GM12878 (cell line): ENCODE measurements at regions not wholly inside any gene's neighbourhood (a gene's known extent, or its start where the extent isn't known, plus 50 kb on each side); places are given as distances from the start of the nearest gene placed in this dataset.

ENCODE experiments used
- CREM ChIP-seq: IDR thresholded peaks from 2 replicates; pipeline ENCODE4 v1.6.1; 2014; ENCODE audit warnings: antibody characterized with exemption, low read depth
- EED ChIP-seq: sonication (generic); IDR thresholded peaks from 2 replicates; pipeline ENCODE4 v1.6.1; 2016; ENCODE audit warnings: antibody characterized with exemption, low read depth
- GABPA ChIP-seq: IDR thresholded peaks from 2 replicates; pipeline ENCODE4 v1.6.1; 2014; ENCODE audit warnings: antibody characterized with exemption, low read depth, mild to moderate bottlenecking, inconsistent platforms
- HCFC1 ChIP-seq: fragments of 150-350 bp; IDR thresholded peaks from 2 replicates; pipeline ENCODE4 v1.6.1; 2014; ENCODE audit warnings: low read length
- HDAC6 ChIP-seq: fragments of 200-600 bp; sonication (generic); IDR thresholded peaks from one replicate; pipeline ENCODE4 v1.8.0; 2017; ENCODE audit warnings: antibody characterized with exemption; ENCODE audit not compliant: unreplicated experiment
- TAF1 ChIP-seq: IDR thresholded peaks from 2 replicates; pipeline ENCODE4 v1.6.1; 2011; ENCODE audit warnings: mild to moderate bottlenecking, low read depth, low read length, borderline replicate concordance
- ZSCAN29 ChIP-seq: fragments of 450-650 bp; IDR thresholded peaks from 2 replicates; pipeline ENCODE4 v1.6.1; 2017; ENCODE audit warnings: mild to moderate bottlenecking, moderate library complexity
- TF ChIP-seq, protein P1 (sequence below): fragments of 450-650 bp; IDR thresholded peaks from 2 replicates; pipeline ENCODE4 v1.6.1; 2018; ENCODE audit warnings: mild to moderate bottlenecking, low read depth, moderate library complexity; ENCODE audit not compliant: partially characterized antibody
- TF ChIP-seq, protein P2 (sequence below): IDR thresholded peaks from 2 replicates; pipeline ENCODE4 v1.6.1; 2012; ENCODE audit warnings: mild to moderate bottlenecking, low read depth, low read length

- TF ChIP-seq, protein P1, sequence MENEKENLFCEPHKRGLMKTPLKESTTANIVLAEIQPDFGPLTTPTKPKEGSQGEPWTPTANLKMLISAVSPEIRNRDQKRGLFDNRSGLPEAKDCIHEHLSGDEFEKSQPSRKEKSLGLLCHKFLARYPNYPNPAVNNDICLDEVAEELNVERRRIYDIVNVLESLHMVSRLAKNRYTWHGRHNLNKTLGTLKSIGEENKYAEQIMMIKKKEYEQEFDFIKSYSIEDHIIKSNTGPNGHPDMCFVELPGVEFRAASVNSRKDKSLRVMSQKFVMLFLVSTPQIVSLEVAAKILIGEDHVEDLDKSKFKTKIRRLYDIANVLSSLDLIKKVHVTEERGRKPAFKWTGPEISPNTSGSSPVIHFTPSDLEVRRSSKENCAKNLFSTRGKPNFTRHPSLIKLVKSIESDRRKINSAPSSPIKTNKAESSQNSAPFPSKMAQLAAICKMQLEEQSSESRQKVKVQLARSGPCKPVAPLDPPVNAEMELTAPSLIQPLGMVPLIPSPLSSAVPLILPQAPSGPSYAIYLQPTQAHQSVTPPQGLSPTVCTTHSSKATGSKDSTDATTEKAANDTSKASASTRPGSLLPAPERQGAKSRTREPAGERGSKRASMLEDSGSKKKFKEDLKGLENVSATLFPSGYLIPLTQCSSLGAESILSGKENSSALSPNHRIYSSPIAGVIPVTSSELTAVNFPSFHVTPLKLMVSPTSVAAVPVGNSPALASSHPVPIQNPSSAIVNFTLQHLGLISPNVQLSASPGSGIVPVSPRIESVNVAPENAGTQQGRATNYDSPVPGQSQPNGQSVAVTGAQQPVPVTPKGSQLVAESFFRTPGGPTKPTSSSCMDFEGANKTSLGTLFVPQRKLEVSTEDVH = no peak
- TF ChIP-seq, protein P2, sequence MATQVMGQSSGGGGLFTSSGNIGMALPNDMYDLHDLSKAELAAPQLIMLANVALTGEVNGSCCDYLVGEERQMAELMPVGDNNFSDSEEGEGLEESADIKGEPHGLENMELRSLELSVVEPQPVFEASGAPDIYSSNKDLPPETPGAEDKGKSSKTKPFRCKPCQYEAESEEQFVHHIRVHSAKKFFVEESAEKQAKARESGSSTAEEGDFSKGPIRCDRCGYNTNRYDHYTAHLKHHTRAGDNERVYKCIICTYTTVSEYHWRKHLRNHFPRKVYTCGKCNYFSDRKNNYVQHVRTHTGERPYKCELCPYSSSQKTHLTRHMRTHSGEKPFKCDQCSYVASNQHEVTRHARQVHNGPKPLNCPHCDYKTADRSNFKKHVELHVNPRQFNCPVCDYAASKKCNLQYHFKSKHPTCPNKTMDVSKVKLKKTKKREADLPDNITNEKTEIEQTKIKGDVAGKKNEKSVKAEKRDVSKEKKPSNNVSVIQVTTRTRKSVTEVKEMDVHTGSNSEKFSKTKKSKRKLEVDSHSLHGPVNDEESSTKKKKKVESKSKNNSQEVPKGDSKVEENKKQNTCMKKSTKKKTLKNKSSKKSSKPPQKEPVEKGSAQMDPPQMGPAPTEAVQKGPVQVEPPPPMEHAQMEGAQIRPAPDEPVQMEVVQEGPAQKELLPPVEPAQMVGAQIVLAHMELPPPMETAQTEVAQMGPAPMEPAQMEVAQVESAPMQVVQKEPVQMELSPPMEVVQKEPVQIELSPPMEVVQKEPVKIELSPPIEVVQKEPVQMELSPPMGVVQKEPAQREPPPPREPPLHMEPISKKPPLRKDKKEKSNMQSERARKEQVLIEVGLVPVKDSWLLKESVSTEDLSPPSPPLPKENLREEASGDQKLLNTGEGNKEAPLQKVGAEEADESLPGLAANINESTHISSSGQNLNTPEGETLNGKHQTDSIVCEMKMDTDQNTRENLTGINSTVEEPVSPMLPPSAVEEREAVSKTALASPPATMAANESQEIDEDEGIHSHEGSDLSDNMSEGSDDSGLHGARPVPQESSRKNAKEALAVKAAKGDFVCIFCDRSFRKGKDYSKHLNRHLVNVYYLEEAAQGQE = no peak
- TF ChIP-seq CREM (no peak), EED (no peak), GABPA (no peak), ZSCAN29 (no peak), TAF1 (no peak), HCFC1 (no peak), HDAC6 (no peak)
Observed at GRCh38 chr7:42405782-42406181, 168.8 kb upstream of the GLI3 start (continued).
